Activated T-helper 2 cell treated with anti-CD3 and anti-CD28 coated beads, Interferon-gamma antibody, Interleukin-2, Interleukin-4, amounts not matched to agents 10 μg/mL and 5 μg/mL and 100 μg/mL, durations not matched to agents 14 hours and 24 hours and 36 hours (primary cell): ENCODE measurements at regions not wholly inside any gene's neighbourhood (a gene's known extent, or its start where the extent isn't known, plus 50 kb on each side); places are given as distances from the start of the nearest gene placed in this dataset.

ENCODE experiments used
- DNase-seq: peaks from one replicate; pipeline ENCODE4 v3.0.0; 2021; ENCODE audit warnings: low spot score
- H3K27ac Mint-ChIP-seq: one replicate; pipeline ENCODE4 v1.8.0; 2021; ENCODE audit warnings: mixed read lengths
- H3K27me3 Mint-ChIP-seq: one replicate; pipeline ENCODE4 v1.8.0; 2021; ENCODE audit warnings: low read depth, mixed read lengths
- H3K36me3 Mint-ChIP-seq: one replicate; pipeline ENCODE4 v1.8.0; 2021; ENCODE audit warnings: low read depth, mixed read lengths
- H3K4me1 Mint-ChIP-seq: one replicate; pipeline ENCODE4 v1.8.0; 2021; ENCODE audit warnings: low read depth, mixed read lengths
- H3K4me3 Mint-ChIP-seq: one replicate; pipeline ENCODE4 v1.8.0; 2021; ENCODE audit warnings: low read depth, mild to moderate bottlenecking, moderate library complexity, mixed read lengths
- H3K9me3 Mint-ChIP-seq: one replicate; pipeline ENCODE4 v1.8.0; 2021; ENCODE audit warnings: mixed read lengths
- intact Hi-C: fragments of 100-400 bp; cut with micrococcal nuclease; formaldehyde crosslinking; loops from one replicate; pipeline ENCODE4 v1.15.1; 2023

DNA sequence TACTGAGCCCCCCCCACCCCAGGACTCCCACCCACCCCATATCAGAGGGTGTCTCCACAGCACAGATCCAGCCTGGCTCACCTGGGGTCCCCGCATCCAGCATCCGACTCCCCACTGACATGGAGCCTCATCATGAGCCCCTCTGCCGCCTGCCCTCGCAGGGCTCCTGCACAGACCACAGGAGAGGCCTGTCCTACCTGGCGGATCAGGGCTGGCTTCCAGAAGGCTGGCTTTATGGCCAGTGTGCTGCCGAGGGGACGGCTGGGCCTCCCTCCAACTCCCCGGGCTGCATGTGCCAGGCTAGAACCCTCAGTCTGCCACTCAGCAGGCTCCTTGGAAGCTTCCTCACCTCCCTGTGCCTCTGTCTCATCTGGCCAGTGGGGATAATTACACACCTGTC lies 119.0 kb downstream of the RFLNA start:
- intact Hi-C loops: no loop called here
- Mint-ChIP-seq H3K4me1 (peaks cover 1% of the 10 kb centered on the region), H3K9me3 (no peaks in the 10 kb centered on the region), H3K36me3 (peaks cover 11% of the 10 kb centered on the region), H3K27me3 (no peaks in the 10 kb centered on the region), H3K4me3 (no peak overlapping the region), H3K27ac (no peak overlapping the region)
- DNase-seq: no peak

GRCh38 chr12:124413401-124413800 lies 118.5 kb downstream of the RFLNA start:
- H3K27ac Mint-ChIP-seq: no peak overlapping the region
- H3K4me3 Mint-ChIP-seq: no peak overlapping the region
- H3K36me3 Mint-ChIP-seq: peaks cover 9% of the 10 kb centered on the region
- intact Hi-C loops: no loop called here
- no peak for DNase-seq
- peaks cover 1% of the 10 kb centered on the region for H3K4me1 Mint-ChIP-seq
- no peaks in the 10 kb centered on the region for H3K27me3 Mint-ChIP-seq
- no peaks in the 10 kb centered on the region for H3K9me3 Mint-ChIP-seq

GRCh38 chr12:124412646-124413015 lies 117.7 kb downstream of the RFLNA start:
- Mint-ChIP-seq H3K4me3 (no peak overlapping the region), H3K9me3 (no peaks in the 10 kb centered on the region), H3K27me3 (no peaks in the 10 kb centered on the region), H3K4me1 (peaks cover 1% of the 10 kb centered on the region), H3K36me3 (peaks cover 8% of the 10 kb centered on the region), H3K27ac (no peak overlapping the region)
- no peak for DNase-seq
- intact Hi-C loops: no loop called here

DNA sequence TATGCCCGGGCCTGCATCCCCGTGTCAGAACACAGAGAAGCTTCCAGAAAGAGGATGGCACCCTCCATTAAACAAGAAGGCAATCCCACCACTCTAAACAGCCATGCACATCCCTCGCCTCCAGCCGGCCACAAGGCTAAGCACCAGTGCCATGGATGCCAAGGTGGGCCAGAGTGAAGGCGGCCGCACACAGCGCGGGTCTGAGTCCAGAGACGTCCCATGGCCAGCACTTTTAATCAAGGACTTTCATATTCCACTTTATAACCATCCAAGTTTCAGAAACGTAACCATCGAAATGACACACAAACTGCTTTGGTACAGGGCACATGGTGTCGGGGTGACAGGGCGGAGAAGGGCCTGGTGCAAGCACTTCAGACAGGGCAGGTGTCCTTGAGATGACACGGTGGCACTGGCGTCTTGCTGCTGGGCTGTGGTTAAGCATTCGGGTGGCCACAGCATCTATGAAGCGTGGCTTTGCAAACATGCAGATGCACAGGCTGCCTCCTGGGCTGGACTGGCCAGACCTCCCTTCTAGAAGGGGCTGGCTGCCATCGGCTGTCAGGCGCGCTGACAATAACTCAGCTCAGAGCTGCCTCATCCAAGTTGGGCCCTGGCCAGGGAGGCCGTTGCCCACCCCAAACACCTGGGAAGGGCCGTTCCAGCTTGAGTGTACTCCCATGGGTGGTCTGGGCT lies 117.2 kb downstream of the RFLNA start:
- H3K4me3 Mint-ChIP-seq: no peak overlapping the region
- no peak for DNase-seq
- no peaks in the 10 kb centered on the region for H3K9me3 Mint-ChIP-seq
- H3K27me3 Mint-ChIP-seq: no peaks in the 10 kb centered on the region
- H3K4me1 Mint-ChIP-seq: peaks cover 1% of the 10 kb centered on the region
- peaks cover 6% of the 10 kb centered on the region for H3K36me3 Mint-ChIP-seq
- intact Hi-C loops: no loop called here
- no peak overlapping the region for H3K27ac Mint-ChIP-seq

DNA sequence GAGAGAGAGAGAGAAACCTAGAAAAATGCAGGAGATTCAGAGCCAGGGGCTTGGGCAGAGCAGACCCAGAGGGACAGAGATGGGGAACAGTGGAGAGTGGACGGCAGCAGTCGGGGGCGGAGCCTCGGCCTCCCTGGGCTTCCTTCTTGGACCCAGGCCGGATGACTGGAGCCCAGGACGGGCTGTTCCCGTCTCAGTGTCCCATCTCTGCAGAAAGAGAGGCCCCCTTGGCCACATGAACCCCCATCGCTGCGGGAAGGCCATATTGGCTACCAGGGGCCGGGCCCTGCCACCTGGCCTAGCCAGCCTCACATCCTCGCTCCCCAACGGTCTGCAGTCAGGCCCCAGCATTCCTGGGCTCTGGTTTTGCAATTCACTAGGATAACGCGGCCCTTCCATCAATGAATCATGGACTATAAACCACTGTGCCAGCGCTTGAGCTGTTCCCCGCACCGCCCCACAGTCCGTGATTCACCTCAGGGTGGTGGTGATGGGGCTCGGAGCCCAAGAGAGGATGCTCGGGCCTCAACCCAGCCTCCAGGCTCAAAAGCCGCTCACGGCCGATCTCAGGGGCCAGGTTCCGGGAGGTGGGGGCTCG lies 116.5 kb downstream of the RFLNA start:
- H3K27ac Mint-ChIP-seq: peak overlapping the region; percentile 25
- no peak for DNase-seq
- H3K4me1 Mint-ChIP-seq: peaks cover 1% of the 10 kb centered on the region
- H3K4me3 Mint-ChIP-seq: no peak overlapping the region
- no peaks in the 10 kb centered on the region for H3K27me3 Mint-ChIP-seq
- H3K36me3 Mint-ChIP-seq: peaks cover 9% of the 10 kb centered on the region
- H3K9me3 Mint-ChIP-seq: no peaks in the 10 kb centered on the region
- intact Hi-C loops: no loop called here

DNA sequence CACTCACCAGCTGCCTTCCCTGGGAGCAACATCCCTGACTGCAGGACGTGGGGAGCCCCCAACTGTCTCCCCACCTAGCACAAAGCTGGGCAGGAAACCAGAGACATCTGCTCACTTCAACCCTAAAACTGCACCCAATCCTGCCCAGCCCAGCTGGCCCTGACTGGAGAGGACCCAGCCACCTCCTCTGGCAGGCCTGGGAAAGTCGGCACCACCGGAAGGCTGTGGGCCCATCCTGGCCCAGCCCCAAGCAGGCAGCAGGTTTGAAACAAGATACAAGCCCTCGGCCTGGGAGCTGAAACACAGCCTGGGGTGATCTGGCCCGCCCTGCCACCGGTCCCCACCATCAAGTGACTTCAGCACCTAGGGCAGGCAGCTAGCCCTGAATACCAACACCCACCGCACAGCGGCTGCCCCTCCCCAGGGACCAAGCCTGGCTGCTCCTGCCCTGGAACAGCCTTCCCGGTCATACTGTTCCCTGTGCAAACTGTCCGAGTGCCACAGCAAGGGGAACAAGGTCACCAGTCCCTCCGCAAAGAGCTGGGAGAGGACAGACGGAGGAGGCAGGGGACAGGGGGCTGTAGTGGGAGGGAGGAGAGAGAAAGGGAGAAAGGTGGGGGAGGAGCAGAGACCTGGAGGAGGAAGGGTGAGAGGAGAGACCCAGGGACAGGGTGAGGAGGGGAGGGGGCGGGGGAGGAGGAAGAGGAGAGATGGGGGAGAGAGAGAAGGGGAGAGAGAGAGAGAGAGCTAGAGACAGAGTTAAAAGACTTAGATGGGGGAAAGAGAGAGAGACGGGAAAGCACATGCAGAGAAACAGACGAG lies 115.7 kb downstream of the RFLNA start:
- peaks cover 9% of the 10 kb centered on the region for H3K36me3 Mint-ChIP-seq
- H3K4me3 Mint-ChIP-seq: no peak overlapping the region
- H3K4me1 Mint-ChIP-seq: peaks cover 1% of the 10 kb centered on the region
- H3K27ac Mint-ChIP-seq: no peak overlapping the region
- H3K9me3 Mint-ChIP-seq: no peaks in the 10 kb centered on the region
- intact Hi-C loops: no loop called here
- DNase-seq: no peak
- no peaks in the 10 kb centered on the region for H3K27me3 Mint-ChIP-seq

DNA sequence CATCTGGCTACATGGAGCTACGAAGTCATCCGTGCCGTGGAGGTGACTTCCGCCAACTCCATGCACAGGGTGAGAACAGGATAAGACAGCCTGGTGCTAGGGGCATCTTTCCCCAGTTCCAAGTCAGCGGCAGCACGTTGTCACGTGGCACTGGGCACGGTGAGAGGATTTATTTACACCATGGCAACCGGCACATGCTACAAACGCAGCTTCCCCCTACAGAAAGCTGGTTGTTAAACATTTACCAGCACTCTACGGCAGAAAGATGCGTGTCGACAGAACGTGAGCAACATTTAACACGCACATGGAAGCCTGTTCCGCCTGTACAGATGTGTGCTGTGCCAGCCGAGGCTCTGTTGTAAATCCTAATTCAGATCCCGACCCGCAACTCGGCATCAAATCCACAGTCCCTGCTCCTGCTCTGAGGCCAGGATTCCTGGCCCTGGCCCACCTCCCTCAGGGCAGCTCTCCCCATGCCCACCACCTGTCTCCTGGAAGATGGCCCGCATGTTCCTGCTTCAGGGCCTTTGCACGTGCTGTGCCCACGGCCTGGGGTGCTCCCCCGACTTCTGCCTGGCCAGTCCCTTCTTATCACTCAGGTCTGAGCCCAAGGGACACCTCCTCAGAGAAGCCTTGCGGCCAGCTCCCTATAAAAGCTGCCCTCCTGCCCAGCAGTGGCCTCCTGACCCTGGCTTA lies 114.1 kb downstream of the RFLNA start:
- intact Hi-C loops: no loop called here
- Mint-ChIP-seq H3K27ac (no peak overlapping the region), H3K4me3 (no peak overlapping the region), H3K36me3 (peaks cover 9% of the 10 kb centered on the region), H3K27me3 (no peaks in the 10 kb centered on the region), H3K4me1 (peaks cover 1% of the 10 kb centered on the region), H3K9me3 (no peaks in the 10 kb centered on the region)
- DNase-seq: no peak

DNA sequence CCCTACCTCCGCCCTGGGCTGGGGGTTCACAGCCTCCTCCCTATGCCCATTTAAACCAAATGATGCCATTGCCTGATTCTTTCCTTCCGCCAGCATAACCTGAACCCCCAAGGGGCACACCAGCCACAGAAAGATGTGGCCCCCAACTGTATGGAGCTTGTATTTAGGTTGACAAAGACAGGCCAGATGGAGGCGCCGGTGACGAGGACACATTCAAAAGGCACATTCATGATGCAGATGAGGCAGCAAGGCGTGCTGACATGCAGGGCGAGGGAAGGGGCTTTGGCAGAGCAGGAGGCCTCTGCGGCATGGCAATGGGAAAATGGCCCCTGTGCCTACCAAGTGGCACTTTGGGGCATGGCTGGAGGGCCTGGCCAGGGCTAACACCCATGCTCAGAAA lies 112.2 kb downstream of the RFLNA start:
- peaks cover 9% of the 10 kb centered on the region for H3K36me3 Mint-ChIP-seq
- no peaks in the 10 kb centered on the region for H3K27me3 Mint-ChIP-seq
- no peak overlapping the region for H3K27ac Mint-ChIP-seq
- H3K9me3 Mint-ChIP-seq: no peaks in the 10 kb centered on the region
- H3K4me1 Mint-ChIP-seq: peaks cover 1% of the 10 kb centered on the region
- no peak for DNase-seq
- intact Hi-C loops: no loop called here
- no peak overlapping the region for H3K4me3 Mint-ChIP-seq

GRCh38 chr12:124406043-124406442 lies 111.2 kb downstream of the RFLNA start:
- Mint-ChIP-seq H3K4me1 (peaks cover under 1% of the 10 kb centered on the region), H3K9me3 (no peaks in the 10 kb centered on the region), H3K27me3 (no peaks in the 10 kb centered on the region), H3K4me3 (no peak overlapping the region), H3K27ac (no peak overlapping the region), H3K36me3 (peaks cover 12% of the 10 kb centered on the region)
- intact Hi-C loops: no loop called here
- no peak for DNase-seq

GRCh38 chr12:124405592-124405991 lies 110.7 kb downstream of the RFLNA start:
- Mint-ChIP-seq H3K9me3 (no peaks in the 10 kb centered on the region), H3K4me1 (no peaks in the 10 kb centered on the region)

DNA sequence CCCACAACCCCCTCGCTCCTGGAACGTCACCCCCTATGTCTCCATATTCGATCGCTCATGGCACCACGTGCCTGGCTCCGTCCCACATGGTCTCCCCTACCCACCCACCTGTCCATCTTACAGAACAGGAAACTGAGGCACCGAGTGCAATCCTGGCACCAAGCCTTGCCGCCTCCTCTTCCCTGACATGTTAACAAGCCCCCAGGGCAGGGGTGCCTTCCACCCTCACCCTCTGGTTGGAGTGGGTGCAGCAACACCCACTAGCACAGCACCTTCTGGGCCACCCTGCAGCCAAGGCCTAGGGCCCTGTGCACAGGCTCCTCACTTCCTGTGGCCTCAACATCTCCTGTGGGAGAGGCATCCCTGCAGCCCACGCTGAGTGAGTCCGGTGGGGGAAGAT lies 110.3 kb downstream of the RFLNA start:
- no peak for DNase-seq
- Mint-ChIP-seq H3K4me1 (no peaks in the 10 kb centered on the region), H3K27me3 (no peaks in the 10 kb centered on the region), H3K36me3 (peaks cover 18% of the 10 kb centered on the region), H3K27ac (no peak overlapping the region), H3K4me3 (no peak overlapping the region), H3K9me3 (no peaks in the 10 kb centered on the region)
- intact Hi-C loops: no loop called here

More at GRCh38 chr12:124405592-124405991, 110.7 kb downstream of the RFLNA start:
- H3K27ac Mint-ChIP-seq: no peak overlapping the region
- H3K36me3 Mint-ChIP-seq: peaks cover 15% of the 10 kb centered on the region
- DNase-seq: no peak
- intact Hi-C loops: no loop called here
- no peaks in the 10 kb centered on the region for H3K27me3 Mint-ChIP-seq
- no peak overlapping the region for H3K4me3 Mint-ChIP-seq

GRCh38 chr12:124404162-124404784 lies 109.4 kb downstream of the RFLNA start:
- no peak for DNase-seq
- Mint-ChIP-seq H3K9me3 (no peaks in the 10 kb centered on the region), H3K36me3 (peaks cover 20% of the 10 kb centered on the region), H3K27ac (no peak overlapping the region), H3K4me1 (no peaks in the 10 kb centered on the region), H3K27me3 (no peaks in the 10 kb centered on the region), H3K4me3 (no peak overlapping the region)
- intact Hi-C loops: no loop called here
